Parathyroid adenoma (tissue), 2 donors: ENCODE measurements at regions not wholly inside any gene's neighbourhood (a gene's known extent, or its start where the extent isn't known, plus 50 kb on each side); places are given as distances from the start of the nearest gene placed in this dataset.

ENCODE experiments used
- H2AFZ ChIP-seq: fragments of 300-600 bp; sonication (generic); one replicate; pipeline ENCODE4 v1.7.0; 2017; ENCODE audit warnings: antibody characterized with exemption, mild to moderate bottlenecking
- H3K27ac ChIP-seq: fragments of 300-600 bp; sonication (generic); one replicate; pipeline ENCODE4 v1.7.0; 2017
- H3K27me3 ChIP-seq: fragments of 300-600 bp; sonication (generic); one replicate; pipeline ENCODE4 v1.7.0; 2017; ENCODE audit warnings: low read length; ENCODE audit not compliant: control insufficient read depth, insufficient read depth
- H3K36me3 ChIP-seq: fragments of 300-600 bp; sonication (generic); one replicate; pipeline ENCODE4 v1.7.0; 2017; ENCODE audit warnings: low read length; ENCODE audit not compliant: control insufficient read depth, insufficient read depth
- H3K4me1 ChIP-seq: fragments of 300-600 bp; sonication (generic); one replicate; pipeline ENCODE4 v1.7.0; 2017; ENCODE audit warnings: control low read depth
- H3K4me2 ChIP-seq: fragments of 300-600 bp; sonication (generic); one replicate; pipeline ENCODE4 v1.7.0; 2017; ENCODE audit warnings: low read length
- H3K4me3 ChIP-seq: fragments of 300-600 bp; sonication (generic); one replicate; pipeline ENCODE4 v1.7.0; 2017; ENCODE audit warnings: low read depth, low read length
- H3K79me2 ChIP-seq: fragments of 300-600 bp; sonication (generic); one replicate; pipeline ENCODE4 v1.7.0; 2017; ENCODE audit warnings: control low read depth
- H3K9ac ChIP-seq: fragments of 300-600 bp; sonication (generic); one replicate; pipeline ENCODE4 v1.7.0; 2017; ENCODE audit warnings: mild to moderate bottlenecking
- H3K9me3 ChIP-seq: fragments of 300-600 bp; sonication (generic); one replicate; pipeline ENCODE4 v1.7.0; 2017; ENCODE audit warnings: low read length; ENCODE audit not compliant: control insufficient read depth
- CTCF ChIP-seq: fragments of 300-600 bp; sonication (generic); IDR thresholded peaks from one replicate; pipeline ENCODE4 v1.7.0; 2017; ENCODE audit warnings: antibody characterized with exemption, mild to moderate bottlenecking
- donor health status: primary hyperparathyroidism.

- TF ChIP-seq CTCF: no peak
- no peaks in the 10 kb centered on the region for H3K4me1 ChIP-seq
Measured at GRCh38 chr21:35344582-35344981, 295.5 kb upstream of the RUNX1 start.

GRCh38 chr21:35343046-35343819, 294.1 kb upstream of the RUNX1 start:
- no peak for TF ChIP-seq CTCF
- H3K4me2 ChIP-seq: no peak overlapping the region
- no peaks in the 10 kb centered on the region for H3K79me2 ChIP-seq
- H3K9me3 ChIP-seq: no peaks in the 10 kb centered on the region
- no peak overlapping the region for H2AFZ ChIP-seq
- H3K4me3 ChIP-seq: no peak overlapping the region
- no peaks in the 10 kb centered on the region for H3K36me3 ChIP-seq
- no peaks in the 10 kb centered on the region for H3K27me3 ChIP-seq
- no peak overlapping the region for H3K9ac ChIP-seq
- no peak overlapping the region for H3K27ac ChIP-seq
- H3K4me1 ChIP-seq: no peaks in the 10 kb centered on the region

More at GRCh38 chr21:35344582-35344981, 295.5 kb upstream of the RUNX1 start:
- no peak overlapping the region for H3K27ac ChIP-seq
- no peaks in the 10 kb centered on the region for H3K27me3 ChIP-seq
- H3K36me3 ChIP-seq: no peaks in the 10 kb centered on the region
- H3K79me2 ChIP-seq: no peaks in the 10 kb centered on the region
- no peak overlapping the region for H3K4me3 ChIP-seq
- no peak overlapping the region for H3K4me2 ChIP-seq
- H2AFZ ChIP-seq: no peak overlapping the region
- no peak overlapping the region for H3K9ac ChIP-seq
- H3K9me3 ChIP-seq: no peaks in the 10 kb centered on the region

- Histone ChIP-seq H3K36me3 (no peaks in the 10 kb centered on the region), H3K9ac (no peak overlapping the region), H3K79me2 (no peaks in the 10 kb centered on the region), H3K4me3 (no peak overlapping the region), H3K4me2 (no peak overlapping the region), H3K27me3 (no peaks in the 10 kb centered on the region), H3K9me3 (no peaks in the 10 kb centered on the region), H2AFZ (no peak overlapping the region), H3K4me1 (no peaks in the 10 kb centered on the region), H3K27ac (no peak overlapping the region)
- TF ChIP-seq CTCF: no peak
Measured at GRCh38 chr21:35342440-35342839, 293.3 kb upstream of the RUNX1 start.

GRCh38 chr21:35340273-35340672, 291.2 kb upstream of the RUNX1 start:
- H3K4me3 ChIP-seq: no peak overlapping the region
- no peak overlapping the region for H3K27ac ChIP-seq
- H3K36me3 ChIP-seq: no peaks in the 10 kb centered on the region
- H2AFZ ChIP-seq: no peak overlapping the region
- H3K4me2 ChIP-seq: no peak overlapping the region
- no peaks in the 10 kb centered on the region for H3K27me3 ChIP-seq
- no peak overlapping the region for H3K9ac ChIP-seq
- TF ChIP-seq CTCF: no peak
- H3K4me1 ChIP-seq: no peaks in the 10 kb centered on the region
- no peaks in the 10 kb centered on the region for H3K9me3 ChIP-seq
- no peaks in the 10 kb centered on the region for H3K79me2 ChIP-seq
